Tibial nerve (tissue), 4 donors: ENCODE measurements at regions not wholly inside any gene's neighbourhood (a gene's known extent, or its start where the extent isn't known, plus 50 kb on each side); places are given as distances from the start of the nearest gene placed in this dataset.

ENCODE experiments used
- EP300 ChIP-seq, 2 donors: sonication (generic); formaldehyde crosslinking; IDR thresholded peaks; one replicate each; pipeline ENCODE4 v1.6.1; 2017; ENCODE audit warnings: antibody characterized with exemption in 2 of 2, mild to moderate bottlenecking in 1 of 2
- POLR2A ChIP-seq, 2 donors: fragments of 450-650 bp; IDR thresholded peaks; one replicate each; pipeline ENCODE4 v1.6.1; 2017; ENCODE audit warnings: antibody characterized with exemption in 2 of 2, mild to moderate bottlenecking in 2 of 2, moderate library complexity in 2 of 2
- TF ChIP-seq, protein P1 (sequence below), 5 experiments: fragments of 200-600 bp in 3 of 5; fragments of 450-650 bp in 2 of 5; sonication (generic) in 3 of 5; IDR thresholded peaks; one replicate each; pipeline ENCODE4 v1.5.1; 2016 to 2019; ENCODE audit warnings: antibody characterized with exemption in 5 of 5, mild to moderate bottlenecking in 3 of 5, moderate library complexity in 2 of 5

DNA sequence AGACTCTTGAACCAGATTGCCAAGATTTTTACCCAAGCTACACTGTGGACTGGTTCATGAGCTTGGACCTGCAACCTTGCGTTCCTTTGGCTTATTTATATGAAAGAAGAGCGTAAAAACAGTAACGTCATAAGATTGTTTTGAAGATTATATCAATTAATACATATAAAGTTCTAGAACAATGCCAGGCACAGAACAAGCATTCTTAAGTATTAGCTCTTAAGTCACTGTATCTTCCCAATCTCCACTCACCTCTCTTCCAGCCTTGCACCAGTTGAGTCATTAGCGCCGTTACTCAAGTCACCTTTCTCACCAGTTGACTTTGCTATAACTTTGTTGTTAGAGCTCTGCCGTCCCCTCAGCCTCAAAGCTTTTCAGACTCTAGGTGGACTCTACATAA is 415.7 kb downstream of the PLK2 start:
- TF ChIP-seq, protein P1, sequence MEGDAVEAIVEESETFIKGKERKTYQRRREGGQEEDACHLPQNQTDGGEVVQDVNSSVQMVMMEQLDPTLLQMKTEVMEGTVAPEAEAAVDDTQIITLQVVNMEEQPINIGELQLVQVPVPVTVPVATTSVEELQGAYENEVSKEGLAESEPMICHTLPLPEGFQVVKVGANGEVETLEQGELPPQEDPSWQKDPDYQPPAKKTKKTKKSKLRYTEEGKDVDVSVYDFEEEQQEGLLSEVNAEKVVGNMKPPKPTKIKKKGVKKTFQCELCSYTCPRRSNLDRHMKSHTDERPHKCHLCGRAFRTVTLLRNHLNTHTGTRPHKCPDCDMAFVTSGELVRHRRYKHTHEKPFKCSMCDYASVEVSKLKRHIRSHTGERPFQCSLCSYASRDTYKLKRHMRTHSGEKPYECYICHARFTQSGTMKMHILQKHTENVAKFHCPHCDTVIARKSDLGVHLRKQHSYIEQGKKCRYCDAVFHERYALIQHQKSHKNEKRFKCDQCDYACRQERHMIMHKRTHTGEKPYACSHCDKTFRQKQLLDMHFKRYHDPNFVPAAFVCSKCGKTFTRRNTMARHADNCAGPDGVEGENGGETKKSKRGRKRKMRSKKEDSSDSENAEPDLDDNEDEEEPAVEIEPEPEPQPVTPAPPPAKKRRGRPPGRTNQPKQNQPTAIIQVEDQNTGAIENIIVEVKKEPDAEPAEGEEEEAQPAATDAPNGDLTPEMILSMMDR (IDR thresholded peaks at IDR 0.05): no peak
- no peak for TF ChIP-seq POLR2A (IDR thresholded peaks at IDR 0.05)
- TF ChIP-seq EP300 (IDR thresholded peaks at IDR 0.05): no peak
